ENCODE measurements at regions not wholly inside any gene's neighbourhood (a gene's known extent, or its start where the extent isn't known, plus 50 kb on each side); places are given as distances from the start of the nearest gene placed in this dataset.

- no peak for DNase-seq (ENCODE audit: low read depth)
- TF ChIP-seq POLR2A (IDR thresholded peaks at IDR 0.05; ENCODE audit: extremely low read depth, insufficient read length) (no peak), CTCF (IDR thresholded peaks at IDR 0.05; ENCODE audit: low read depth, low read length) (no peak), MAX (IDR thresholded peaks at IDR 0.05; ENCODE audit: low read depth, low read length) (no peak), MYC (IDR thresholded peaks at IDR 0.05; ENCODE audit: low read depth, low read length) (no peak)
- H3K4me3 ChIP-seq (ENCODE audit: low read depth, low read length) = no peak overlapping the region
These were observed 287.5 kb downstream of the FBXW7 start for GRCh38 chr4:152248347-152248746.

- TF ChIP-seq CTCF (IDR thresholded peaks at IDR 0.05; ENCODE audit: low read depth, low read length) = no peak
- no peak for TF ChIP-seq POLR2A (IDR thresholded peaks at IDR 0.05; ENCODE audit: extremely low read depth, insufficient read length)
- no peak for TF ChIP-seq MAX (IDR thresholded peaks at IDR 0.05; ENCODE audit: low read depth, low read length)
- no peak for DNase-seq (ENCODE audit: low read depth)
- H3K4me3 ChIP-seq (ENCODE audit: low read depth, low read length) = no peak overlapping the region
These were observed 288.5 kb downstream of the FBXW7 start for GRCh38 chr4:152247271-152247975.

- no peak for DNase-seq (ENCODE audit: low read depth)
- TF ChIP-seq MAX (IDR thresholded peaks at IDR 0.05; ENCODE audit: low read depth, low read length) (no peak), POLR2A (IDR thresholded peaks at IDR 0.05; ENCODE audit: extremely low read depth, insufficient read length) (no peak), MYC (IDR thresholded peaks at IDR 0.05; ENCODE audit: low read depth, low read length) (no peak), CTCF (IDR thresholded peaks at IDR 0.05; ENCODE audit: low read depth, low read length) (no peak)
- no peak overlapping the region for H3K4me3 ChIP-seq (ENCODE audit: low read depth, low read length)
These were observed 289.2 kb downstream of the FBXW7 start for GRCh38 chr4:152246659-152247058.

GRCh38 chr4:152245680-152246079 is 290.2 kb downstream of the FBXW7 start:
- TF ChIP-seq POLR2A (IDR thresholded peaks at IDR 0.05; ENCODE audit: extremely low read depth, insufficient read length) = no peak
- TF ChIP-seq MYC (IDR thresholded peaks at IDR 0.05; ENCODE audit: low read depth, low read length) = no peak
- TF ChIP-seq MAX (IDR thresholded peaks at IDR 0.05; ENCODE audit: low read depth, low read length) = no peak
- TF ChIP-seq CTCF (IDR thresholded peaks at IDR 0.05; ENCODE audit: low read depth, low read length) = no peak
- no peak for DNase-seq (ENCODE audit: low read depth)
- H3K4me3 ChIP-seq (ENCODE audit: low read depth, low read length) = no peak overlapping the region

- no peak overlapping the region for H3K4me3 ChIP-seq (ENCODE audit: low read depth, low read length)
- DNase-seq (ENCODE audit: low read depth) = no peak
- TF ChIP-seq MYC (IDR thresholded peaks at IDR 0.05; ENCODE audit: low read depth, low read length) (no peak), POLR2A (IDR thresholded peaks at IDR 0.05; ENCODE audit: extremely low read depth, insufficient read length) (no peak), MAX (IDR thresholded peaks at IDR 0.05; ENCODE audit: low read depth, low read length) (no peak), CTCF (IDR thresholded peaks at IDR 0.05; ENCODE audit: low read depth, low read length) (no peak)
These were observed 291.2 kb downstream of the FBXW7 start for GRCh38 chr4:152244659-152245058.

Data from NB4 (cell line).